ENCODE measurements at regions not wholly inside any gene's neighbourhood (a gene's known extent, or its start where the extent isn't known, plus 50 kb on each side); places are given as distances from the start of the nearest gene placed in this dataset.

- H3K79me2 ChIP-seq (ENCODE audit: insufficient read depth, low read length): no peaks in the 10 kb centered on the region
- H3K4me1 ChIP-seq (ENCODE audit: insufficient read depth, low read length): no peaks in the 10 kb centered on the region
- no peak for ATAC-seq (ENCODE audit: insufficient read depth, low read depth)
- no peak for TF ChIP-seq EZH2 (IDR thresholded peaks at IDR 0.05; ENCODE audit: borderline replicate concordance, low read depth, low read length, severe bottlenecking)
- no peak for TF ChIP-seq CTCF (IDR thresholded peaks at IDR 0.05; ENCODE audit: borderline replicate concordance, extremely low read depth, low read length, poor library complexity, severe bottlenecking)
- no peaks in the 10 kb centered on the region for H4K20me1 ChIP-seq (ENCODE audit: insufficient read depth, low read length)
- H3K27me3 ChIP-seq (ENCODE audit: insufficient read depth, low read length, poor library complexity): no peaks in the 10 kb centered on the region
- no peaks in the 10 kb centered on the region for H3K9me3 ChIP-seq (ENCODE audit: insufficient read depth, low read length, severe bottlenecking)
- H3K27ac ChIP-seq (ENCODE audit: low read length): no peak overlapping the region
- no peak overlapping the region for H3K4me2 ChIP-seq (ENCODE audit: insufficient read depth, low read length)
- DNase-seq: no peak
- no peak overlapping the region for H2AFZ ChIP-seq (ENCODE audit: low read depth, low read length)
- H3K9ac ChIP-seq (ENCODE audit: low read depth, low read length): no peak overlapping the region
- no peak overlapping the region for H3K4me3 ChIP-seq (ENCODE audit: low read depth in 1 of 2, low read length in 2 of 2)
- H3K36me3 ChIP-seq (ENCODE audit: insufficient read depth, low read length): no peaks in the 10 kb centered on the region
These were observed 223.5 kb upstream of the SLC10A2 start for GRCh38 chr13:103289681-103290080.

GRCh38 chr13:103288114-103288513 lies 221.9 kb upstream of the SLC10A2 start:
- Histone ChIP-seq H3K9me3 (ENCODE audit: insufficient read depth, low read length, severe bottlenecking) (no peaks in the 10 kb centered on the region), H3K4me3 (ENCODE audit: low read depth in 1 of 2, low read length in 2 of 2) (no peak overlapping the region), H3K27me3 (ENCODE audit: insufficient read depth, low read length, poor library complexity) (no peaks in the 10 kb centered on the region), H3K36me3 (ENCODE audit: insufficient read depth, low read length) (no peaks in the 10 kb centered on the region), H3K79me2 (ENCODE audit: insufficient read depth, low read length) (no peaks in the 10 kb centered on the region), H3K4me2 (ENCODE audit: insufficient read depth, low read length) (no peak overlapping the region), H3K4me1 (ENCODE audit: insufficient read depth, low read length) (no peaks in the 10 kb centered on the region), H3K9ac (ENCODE audit: low read depth, low read length) (no peak overlapping the region), H4K20me1 (ENCODE audit: insufficient read depth, low read length) (no peaks in the 10 kb centered on the region), H3K27ac (ENCODE audit: low read length) (no peak overlapping the region), H2AFZ (ENCODE audit: low read depth, low read length) (no peak overlapping the region)
- DNase-seq: no peak
- no peak for ATAC-seq (ENCODE audit: insufficient read depth, low read depth)
- TF ChIP-seq CTCF (IDR thresholded peaks at IDR 0.05; ENCODE audit: borderline replicate concordance, extremely low read depth, low read length, poor library complexity, severe bottlenecking) (no peak), EZH2 (IDR thresholded peaks at IDR 0.05; ENCODE audit: borderline replicate concordance, low read depth, low read length, severe bottlenecking) (no peak)

GRCh38 chr13:103287659-103288058 lies 221.4 kb upstream of the SLC10A2 start:
- Histone ChIP-seq H3K36me3 (ENCODE audit: insufficient read depth, low read length) (no peaks in the 10 kb centered on the region), H3K27me3 (ENCODE audit: insufficient read depth, low read length, poor library complexity) (no peaks in the 10 kb centered on the region), H3K9me3 (ENCODE audit: insufficient read depth, low read length, severe bottlenecking) (no peaks in the 10 kb centered on the region), H3K9ac (ENCODE audit: low read depth, low read length) (no peak overlapping the region), H3K27ac (ENCODE audit: low read length) (no peak overlapping the region), H3K4me3 (ENCODE audit: low read depth in 1 of 2, low read length in 2 of 2) (no peak overlapping the region), H4K20me1 (ENCODE audit: insufficient read depth, low read length) (no peaks in the 10 kb centered on the region), H3K79me2 (ENCODE audit: insufficient read depth, low read length) (no peaks in the 10 kb centered on the region), H3K4me2 (ENCODE audit: insufficient read depth, low read length) (no peak overlapping the region), H2AFZ (ENCODE audit: low read depth, low read length) (no peak overlapping the region), H3K4me1 (ENCODE audit: insufficient read depth, low read length) (no peaks in the 10 kb centered on the region)
- DNase-seq (no peak), ATAC-seq (ENCODE audit: insufficient read depth, low read depth) (no peak)
- TF ChIP-seq CTCF (IDR thresholded peaks at IDR 0.05; ENCODE audit: borderline replicate concordance, extremely low read depth, low read length, poor library complexity, severe bottlenecking) (no peak), EZH2 (IDR thresholded peaks at IDR 0.05; ENCODE audit: borderline replicate concordance, low read depth, low read length, severe bottlenecking) (no peak)

GRCh38 chr13:103284466-103284865 lies 218.2 kb upstream of the SLC10A2 start:
- no peaks in the 10 kb centered on the region for H3K79me2 ChIP-seq (ENCODE audit: insufficient read depth, low read length)
- H3K4me2 ChIP-seq (ENCODE audit: insufficient read depth, low read length): no peak overlapping the region
- DNase-seq (no peak), ATAC-seq (ENCODE audit: insufficient read depth, low read depth) (no peak)
- H4K20me1 ChIP-seq (ENCODE audit: insufficient read depth, low read length): no peaks in the 10 kb centered on the region
- no peak overlapping the region for H3K4me3 ChIP-seq (ENCODE audit: low read depth in 1 of 2, low read length in 2 of 2)
- TF ChIP-seq CTCF (IDR thresholded peaks at IDR 0.05; ENCODE audit: borderline replicate concordance, extremely low read depth, low read length, poor library complexity, severe bottlenecking) (no peak), EZH2 (IDR thresholded peaks at IDR 0.05; ENCODE audit: borderline replicate concordance, low read depth, low read length, severe bottlenecking) (no peak)
- no peak overlapping the region for H3K9ac ChIP-seq (ENCODE audit: low read depth, low read length)
- no peaks in the 10 kb centered on the region for H3K36me3 ChIP-seq (ENCODE audit: insufficient read depth, low read length)
- no peaks in the 10 kb centered on the region for H3K4me1 ChIP-seq (ENCODE audit: insufficient read depth, low read length)
- H3K9me3 ChIP-seq (ENCODE audit: insufficient read depth, low read length, severe bottlenecking): no peaks in the 10 kb centered on the region
- no peak overlapping the region for H2AFZ ChIP-seq (ENCODE audit: low read depth, low read length)
- H3K27me3 ChIP-seq (ENCODE audit: insufficient read depth, low read length, poor library complexity): no peaks in the 10 kb centered on the region
- H3K27ac ChIP-seq (ENCODE audit: low read length): no peak overlapping the region
